NOMO-1 treated with DMSO at 0.1 percent for 48 hours (cell line): ENCODE measurements at regions not wholly inside any gene's neighbourhood (a gene's known extent, or its start where the extent isn't known, plus 50 kb on each side); places are given as distances from the start of the nearest gene placed in this dataset.
"Not testable (repeated sequence)": the region's sequence is repeated elsewhere in the genome, so short reads cannot be mapped to it uniquely, and the experiment has no call there.

Source experiments
- DNase-seq: peaks from one replicate; lab custom pipeline; 2025; ENCODE audit not compliant: unreplicated experiment; lab: John Stamatoyannopoulos, UW

DNA sequence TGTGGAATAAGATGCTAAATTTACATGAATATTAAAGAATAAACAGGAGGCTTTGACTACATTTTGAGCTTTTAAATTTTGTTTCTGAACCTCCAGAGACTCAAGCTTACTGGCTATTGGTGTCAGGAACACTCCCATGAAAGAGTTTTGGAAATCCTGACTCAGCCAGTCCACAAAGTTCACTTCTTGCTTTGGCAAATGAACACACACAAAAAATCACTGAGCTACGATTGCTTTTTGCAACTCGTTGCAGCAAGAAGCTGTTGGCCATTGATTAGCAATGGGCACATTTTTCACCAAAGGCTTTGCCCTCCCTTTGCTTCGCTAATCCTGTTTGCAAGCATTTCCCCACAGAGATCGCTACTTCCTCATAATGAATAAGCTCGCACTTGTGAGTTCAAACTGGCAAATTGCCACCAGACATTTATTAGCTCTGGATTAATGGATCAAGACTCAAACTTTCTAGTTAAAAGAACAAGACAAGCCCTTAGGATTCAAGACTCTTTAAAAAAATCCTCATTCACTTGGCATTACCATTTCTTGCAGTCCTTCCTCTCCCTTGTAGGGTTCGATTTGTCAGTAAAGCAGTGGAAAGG, 343.2 kb upstream of the ONECUT1 start:
- DNase-seq, result no peak

DNA sequence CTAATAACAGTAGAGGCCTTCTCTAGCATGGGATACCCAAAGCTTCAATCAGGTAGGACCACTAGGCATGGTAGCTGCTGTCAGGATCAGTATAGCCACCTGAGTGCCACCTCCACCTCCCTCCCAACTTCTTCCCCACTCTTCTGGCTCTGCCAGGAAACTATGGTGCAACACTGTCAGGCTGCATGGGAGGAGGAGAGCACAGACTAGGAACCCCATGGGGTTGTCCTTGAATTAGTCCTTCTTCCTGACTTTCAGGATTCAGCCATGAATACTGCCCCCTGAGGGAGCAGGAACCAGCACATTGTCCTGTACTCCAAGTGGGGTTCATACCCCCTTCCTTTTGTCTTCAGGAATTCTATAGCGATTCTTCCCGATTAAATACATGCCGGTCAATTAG, 340.8 kb upstream of the ONECUT1 start:
- no peak for DNase-seq

DNA sequence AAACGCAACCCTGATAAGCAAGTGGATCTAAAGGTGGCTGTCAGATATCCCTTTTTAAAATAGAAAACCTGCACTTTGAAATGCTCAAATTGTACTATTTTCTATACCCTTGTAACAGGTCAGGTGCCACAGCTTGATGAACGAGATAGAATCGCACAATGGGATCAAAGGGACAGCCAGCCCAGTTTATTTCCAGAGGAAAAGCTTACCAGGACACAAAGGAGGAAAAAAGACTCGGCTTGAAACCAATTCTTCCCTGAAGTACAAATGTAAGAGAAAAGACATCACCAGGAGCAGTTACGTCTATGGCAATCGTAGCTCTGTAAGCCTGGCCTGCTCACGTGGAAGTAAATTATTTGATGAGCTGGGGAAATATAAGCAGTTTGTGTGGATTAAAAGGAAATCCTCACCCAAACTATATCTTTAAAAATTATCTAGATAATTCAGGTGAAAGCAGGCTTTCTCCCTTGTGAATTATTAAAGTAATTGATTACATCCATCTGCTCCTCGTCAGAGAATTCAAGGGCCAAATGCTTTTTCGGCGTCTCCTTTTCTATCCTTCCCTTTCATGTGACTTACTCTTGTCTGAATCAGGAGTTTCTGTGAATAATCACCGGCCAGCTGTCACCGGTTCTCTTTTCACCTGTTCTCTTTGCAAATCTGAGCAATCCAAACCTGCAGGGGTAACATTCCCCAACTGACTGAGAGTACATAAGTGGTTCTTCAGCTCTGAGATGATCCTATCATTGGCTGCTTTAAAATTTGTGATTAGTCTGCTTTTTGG, 339.2 kb upstream of the ONECUT1 start:
- DNase-seq, result no peak

DNA sequence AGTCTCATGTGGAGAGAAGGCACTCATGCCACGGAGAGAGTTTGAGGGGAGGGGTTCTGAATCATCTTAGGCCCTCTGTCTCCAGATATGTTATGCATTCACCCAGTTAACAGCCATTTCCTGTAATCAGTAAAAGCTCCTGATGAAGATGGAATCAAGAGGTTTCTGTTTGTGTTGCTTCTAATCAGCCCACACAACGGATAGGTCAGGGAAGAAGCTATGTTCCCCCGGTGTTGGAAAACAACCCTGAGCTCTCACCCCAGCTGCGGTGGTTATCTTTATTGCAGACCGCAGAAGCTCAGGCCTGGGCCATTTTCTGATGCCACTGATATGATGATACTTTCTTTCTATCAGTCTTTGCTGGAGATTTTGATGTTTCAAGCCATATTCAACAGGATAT, 338.5 kb upstream of the ONECUT1 start:
- DNase-seq, result no peak

DNA sequence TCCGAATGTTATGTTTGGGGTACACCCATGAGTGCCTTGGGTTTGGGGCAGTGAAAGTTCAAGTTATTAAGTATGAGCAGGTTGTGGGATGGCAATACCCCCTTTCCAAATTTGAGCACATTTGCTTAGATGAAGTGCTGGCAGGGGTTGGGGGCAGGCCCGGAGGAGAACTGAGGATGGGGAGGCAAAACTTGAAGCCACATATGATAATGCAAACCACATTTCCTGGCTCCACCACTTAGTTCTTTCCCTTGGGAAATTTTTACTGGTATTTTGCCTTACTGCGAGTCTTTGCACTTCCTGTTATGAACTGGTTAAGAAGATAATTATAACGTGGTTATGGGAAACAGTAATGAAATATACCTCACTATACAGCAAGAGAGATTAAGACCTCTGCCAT, 336.0 kb upstream of the ONECUT1 start:
- DNase-seq, result no peak

DNA sequence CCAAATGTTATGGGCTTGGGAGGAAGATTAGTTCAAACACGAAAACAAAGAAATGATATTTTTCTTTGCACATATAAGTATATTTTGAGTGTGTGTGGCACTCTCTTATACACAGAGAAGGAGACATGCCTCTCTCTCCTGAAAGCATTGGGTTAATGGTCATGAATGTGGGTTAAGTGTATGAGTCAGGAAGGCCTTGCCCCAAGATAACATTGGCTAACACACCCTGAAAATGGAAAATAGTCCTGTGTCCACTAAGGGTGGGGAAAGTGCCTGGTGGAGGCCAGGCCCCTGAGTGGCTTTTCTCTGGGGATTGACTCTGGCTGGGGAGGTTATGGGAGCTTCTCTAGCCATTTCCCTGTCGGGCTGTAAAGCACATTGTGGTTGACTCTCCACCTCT, 332.7 kb upstream of the ONECUT1 start:
- no peak for DNase-seq

DNA sequence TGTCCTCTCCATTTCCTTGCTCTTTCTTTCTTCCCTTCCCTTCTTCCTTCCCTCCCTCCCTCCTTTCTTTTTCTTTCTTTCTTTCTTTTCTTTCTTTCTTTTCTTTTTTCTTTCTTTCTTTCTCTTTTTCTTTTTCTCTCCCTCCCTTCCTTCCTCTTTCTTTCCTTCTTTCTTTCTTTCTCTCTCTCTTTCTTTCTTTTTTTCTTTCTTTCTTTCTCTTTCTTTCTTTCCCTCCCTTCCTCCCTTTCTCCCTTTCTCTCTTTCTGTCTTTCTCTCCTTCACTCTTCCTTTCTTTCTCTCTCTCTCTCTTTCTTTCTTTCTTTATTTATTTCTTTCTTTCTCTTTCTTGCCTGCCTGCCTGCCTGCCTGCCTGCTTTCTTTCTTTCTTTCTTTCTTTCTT, 326.8 kb upstream of the ONECUT1 start:
- not testable (repeated sequence) for DNase-seq

DNA sequence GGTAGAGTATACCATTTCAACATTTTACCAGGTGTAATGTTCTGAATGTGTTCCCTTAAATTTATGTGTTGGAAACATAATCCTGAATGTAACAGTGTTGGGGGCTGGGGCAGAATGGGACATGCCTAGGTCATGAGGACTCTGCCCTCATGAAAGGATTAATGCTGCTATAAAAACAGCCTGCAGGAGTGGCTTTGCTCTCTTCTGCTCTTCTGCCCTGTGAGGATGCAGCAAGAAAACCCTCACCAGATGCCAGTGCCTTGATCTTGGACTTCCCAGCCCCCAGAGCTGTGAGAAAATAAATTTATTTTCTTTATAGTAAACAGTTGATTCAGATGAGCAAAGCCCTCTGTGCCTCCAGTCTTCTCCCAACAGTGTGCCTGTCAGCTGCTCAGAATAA, 326.0 kb upstream of the ONECUT1 start:
- DNase-seq, result no peak

DNA sequence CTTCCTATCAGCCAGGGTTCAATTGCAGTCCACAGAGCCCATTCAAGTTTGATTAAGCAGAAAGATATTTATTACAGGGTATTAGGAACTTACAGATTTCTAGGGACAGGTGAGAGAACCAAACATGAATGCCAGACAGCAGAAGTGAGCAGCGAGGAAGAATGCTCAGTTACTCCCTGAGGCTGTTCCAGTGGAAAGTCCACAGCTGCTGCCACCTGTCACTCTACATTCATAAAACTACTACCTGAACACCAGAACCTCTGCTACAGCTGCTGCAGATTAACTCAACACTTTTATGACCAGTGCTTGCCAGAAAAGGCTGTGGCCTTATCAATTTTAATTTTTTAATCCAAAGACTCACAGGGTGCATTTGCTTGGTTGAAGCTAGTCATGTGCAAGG, 325.4 kb upstream of the ONECUT1 start:
- DNase-seq, result no peak

DNA sequence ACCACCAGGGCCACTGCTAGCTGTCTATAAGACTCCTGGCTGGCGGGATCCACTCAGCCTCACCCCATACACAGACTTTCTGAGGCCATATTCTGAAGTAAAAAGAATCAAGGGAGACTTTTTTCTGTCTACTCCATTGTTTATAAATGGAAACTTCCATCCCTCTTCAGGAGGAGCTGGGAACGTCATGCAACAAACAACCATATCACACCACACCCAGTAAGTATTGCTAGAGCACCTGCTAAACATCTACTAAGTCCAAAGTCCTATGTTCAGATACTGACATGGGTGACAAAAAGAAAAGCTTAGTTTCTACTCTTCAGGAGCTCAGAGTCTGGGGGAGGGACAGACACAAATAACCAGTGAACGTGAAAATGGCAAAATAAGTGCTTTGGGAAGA, 324.8 kb upstream of the ONECUT1 start:
- no peak for DNase-seq

DNA sequence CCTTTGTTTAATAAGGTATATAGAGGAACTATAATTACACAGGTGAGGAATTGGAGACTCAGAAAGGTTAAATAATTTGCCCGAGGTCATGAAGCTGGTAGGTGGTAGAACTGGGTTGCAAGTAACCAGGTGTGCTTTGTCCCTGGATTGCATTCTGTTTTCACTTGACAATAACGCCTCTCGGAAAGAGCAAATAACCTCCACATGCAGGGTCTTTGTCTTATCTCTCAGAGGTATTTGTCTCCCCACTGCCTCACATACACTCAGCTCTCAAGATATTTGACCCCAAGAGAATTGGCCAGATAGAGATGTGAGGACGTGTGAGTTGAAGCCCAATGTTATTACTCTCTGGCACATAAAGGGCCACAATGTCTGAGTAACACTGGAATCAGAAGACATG, 320.9 kb upstream of the ONECUT1 start:
- no peak for DNase-seq

DNA sequence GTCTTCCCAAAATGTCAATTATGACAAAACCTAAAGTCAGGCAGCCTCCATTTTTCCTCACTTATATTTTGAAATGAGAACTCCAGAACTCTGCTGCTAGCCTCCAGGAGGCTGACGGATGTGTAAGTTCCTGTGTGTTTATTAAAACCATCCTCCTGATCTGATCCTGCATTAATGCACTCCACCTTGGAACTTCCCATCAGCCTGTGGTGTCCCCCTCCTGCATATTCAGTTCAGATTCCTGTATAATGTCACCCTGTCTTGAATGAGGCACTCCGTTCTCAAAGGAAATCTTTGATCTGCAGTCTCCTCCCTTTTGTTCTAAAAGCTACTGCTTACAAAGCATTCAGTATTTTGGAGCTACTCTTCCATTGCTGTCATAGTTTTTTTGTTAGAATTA, 318.2 kb upstream of the ONECUT1 start:
- no peak for DNase-seq

DNA sequence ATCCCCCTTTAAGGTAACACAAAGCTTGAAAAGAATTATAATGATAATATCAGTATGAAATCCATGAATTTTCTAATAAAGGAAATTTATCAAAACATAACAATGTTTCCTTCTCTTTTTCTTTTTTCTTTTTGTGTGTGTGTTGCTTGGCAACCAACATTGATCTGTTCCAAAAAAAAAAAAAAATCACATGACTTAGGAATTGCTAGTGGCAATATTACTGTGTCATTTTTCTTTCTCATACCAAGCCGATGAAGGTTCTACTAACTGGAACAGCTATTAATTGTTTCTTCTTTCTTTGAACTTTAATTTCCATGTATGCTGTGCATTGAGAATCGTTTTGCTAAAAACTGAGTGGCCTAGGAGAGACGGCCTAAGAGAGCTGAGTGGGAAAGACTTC, 317.7 kb upstream of the ONECUT1 start:
- no peak for DNase-seq

DNA sequence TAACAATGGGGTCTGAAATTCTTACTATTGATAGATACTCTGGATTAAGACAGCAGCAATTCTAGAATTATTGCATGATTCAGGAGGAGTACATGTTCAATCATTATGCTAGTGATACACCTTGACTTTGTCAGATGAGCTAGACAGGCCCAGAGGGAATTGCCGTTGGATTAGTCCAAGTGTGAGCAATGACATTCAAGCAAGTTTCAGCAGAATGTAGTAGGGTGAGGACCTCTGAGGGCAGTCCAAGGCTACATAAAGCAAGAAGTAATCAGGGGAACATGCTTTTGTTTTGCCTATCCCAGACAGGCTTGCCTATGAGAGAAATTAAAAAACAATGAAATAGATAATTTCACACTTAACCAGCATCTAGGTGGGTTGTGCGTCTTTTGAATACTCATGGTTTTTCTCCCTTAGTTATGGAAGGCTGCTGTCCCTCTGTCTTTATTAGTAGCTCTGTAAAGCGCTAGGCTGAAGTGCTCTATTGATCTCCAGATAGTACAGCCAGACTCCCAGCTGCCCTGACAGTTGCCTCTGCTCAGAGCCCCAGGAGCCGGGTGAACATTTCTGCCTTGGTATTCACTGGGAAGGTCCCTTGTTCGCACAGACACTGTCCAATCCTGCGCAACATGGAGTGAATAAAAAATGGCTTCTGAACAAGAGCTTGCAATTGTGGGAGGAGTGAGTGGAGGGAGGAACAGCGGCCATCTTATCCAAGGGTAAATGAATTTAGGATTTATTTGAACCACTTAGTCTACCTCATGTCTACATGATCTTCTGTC, 316.6 kb upstream of the ONECUT1 start:
- no peak for DNase-seq

DNA sequence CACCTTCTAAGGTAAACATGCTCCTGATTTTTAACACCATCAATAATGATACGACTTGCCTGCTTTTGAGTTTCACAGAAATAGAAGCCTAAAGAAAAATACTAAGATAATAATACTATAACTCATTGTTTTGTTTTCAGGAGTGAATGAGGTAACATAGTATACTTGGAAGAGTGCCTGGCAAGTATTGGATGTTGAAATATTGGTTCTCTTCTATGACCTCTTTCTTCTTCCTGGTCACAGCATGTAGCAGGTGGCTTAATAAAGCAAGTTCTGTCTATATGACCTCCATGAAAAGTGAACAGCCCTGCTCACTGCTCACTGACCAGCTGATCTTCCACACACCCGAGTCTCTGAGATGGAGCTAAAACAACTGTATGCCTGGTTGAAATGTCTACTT, 312.3 kb upstream of the ONECUT1 start:
- no peak for DNase-seq

DNA sequence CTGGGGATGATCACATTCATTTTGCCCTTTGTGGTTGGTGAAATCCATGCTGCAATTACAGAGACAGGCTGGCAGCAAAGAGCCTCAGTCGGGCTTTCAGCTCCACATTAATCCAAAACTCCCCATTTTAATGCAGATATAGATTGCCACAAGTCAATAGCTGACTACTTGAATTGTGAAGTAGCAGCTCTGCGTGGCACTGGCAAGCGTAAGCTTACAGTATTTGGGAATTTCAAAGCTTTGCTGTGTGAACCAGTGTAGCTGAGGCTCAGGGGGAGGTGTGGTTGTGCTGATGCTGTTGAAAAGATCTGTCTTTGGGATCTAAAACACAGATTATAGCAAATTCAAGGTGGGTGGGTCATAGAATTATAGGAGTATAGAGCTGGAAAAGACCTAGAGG, 290.3 kb upstream of the ONECUT1 start:
- DNase-seq, result no peak

DNA sequence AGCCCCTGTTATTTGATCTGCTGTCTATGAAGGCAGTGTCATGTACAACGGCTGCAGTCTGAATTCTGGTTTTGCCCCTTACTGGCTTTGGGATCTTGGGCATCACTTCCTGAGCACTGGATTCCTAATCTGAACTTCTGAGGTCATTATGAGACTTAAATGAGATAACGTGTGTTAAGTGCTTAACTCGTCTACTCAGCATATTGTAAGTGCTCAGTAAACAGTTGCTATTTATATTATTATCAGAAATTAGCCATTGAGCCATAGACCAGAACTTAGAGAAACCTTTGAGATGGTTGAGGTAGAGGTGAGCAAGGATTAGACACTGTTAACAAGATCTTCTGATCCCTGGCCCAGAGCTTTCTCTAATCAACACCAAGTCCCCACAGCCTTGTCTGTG, 284.1 kb upstream of the ONECUT1 start:
- DNase-seq, result no peak

DNA sequence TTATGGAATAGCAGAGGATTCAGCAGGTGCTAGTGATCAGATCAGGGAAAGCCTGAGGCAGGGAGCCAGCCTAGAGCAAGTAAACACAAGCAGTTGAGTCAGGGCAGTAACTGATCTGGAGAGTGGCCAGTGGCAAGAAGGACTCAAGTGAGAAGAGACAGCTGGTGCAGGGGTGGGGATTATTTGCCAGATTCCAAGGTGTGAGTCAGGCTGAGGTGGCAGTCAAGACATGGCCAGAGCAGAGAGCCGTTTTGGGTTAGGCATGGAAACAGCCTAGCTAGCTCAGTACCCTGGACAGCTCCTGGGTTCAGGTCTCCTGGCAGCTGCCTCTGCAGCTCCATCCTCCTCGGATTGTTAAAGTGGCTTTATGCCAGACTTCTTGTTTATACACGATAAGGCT, 281.9 kb upstream of the ONECUT1 start:
- no peak for DNase-seq

DNA sequence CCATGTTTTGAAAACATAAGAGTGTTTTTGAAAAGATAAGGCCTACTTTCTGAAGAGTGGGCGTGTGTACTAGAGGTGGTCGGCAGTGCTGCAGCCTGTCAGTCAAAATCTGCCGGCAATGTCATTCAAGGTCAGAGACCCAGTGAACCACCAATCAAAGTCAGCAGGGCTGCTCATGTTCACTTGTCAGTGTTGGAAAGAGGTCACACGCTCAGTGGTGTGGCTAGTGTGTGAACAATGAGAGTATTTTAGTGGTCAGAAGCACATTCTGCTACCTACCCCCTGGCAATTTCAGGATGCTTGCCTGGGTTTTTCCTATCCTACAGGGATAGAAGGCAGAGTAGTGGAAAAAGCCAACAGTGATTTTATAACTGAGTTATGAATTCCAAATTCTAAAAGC, 278.5 kb upstream of the ONECUT1 start:
- DNase-seq, result no peak

DNA sequence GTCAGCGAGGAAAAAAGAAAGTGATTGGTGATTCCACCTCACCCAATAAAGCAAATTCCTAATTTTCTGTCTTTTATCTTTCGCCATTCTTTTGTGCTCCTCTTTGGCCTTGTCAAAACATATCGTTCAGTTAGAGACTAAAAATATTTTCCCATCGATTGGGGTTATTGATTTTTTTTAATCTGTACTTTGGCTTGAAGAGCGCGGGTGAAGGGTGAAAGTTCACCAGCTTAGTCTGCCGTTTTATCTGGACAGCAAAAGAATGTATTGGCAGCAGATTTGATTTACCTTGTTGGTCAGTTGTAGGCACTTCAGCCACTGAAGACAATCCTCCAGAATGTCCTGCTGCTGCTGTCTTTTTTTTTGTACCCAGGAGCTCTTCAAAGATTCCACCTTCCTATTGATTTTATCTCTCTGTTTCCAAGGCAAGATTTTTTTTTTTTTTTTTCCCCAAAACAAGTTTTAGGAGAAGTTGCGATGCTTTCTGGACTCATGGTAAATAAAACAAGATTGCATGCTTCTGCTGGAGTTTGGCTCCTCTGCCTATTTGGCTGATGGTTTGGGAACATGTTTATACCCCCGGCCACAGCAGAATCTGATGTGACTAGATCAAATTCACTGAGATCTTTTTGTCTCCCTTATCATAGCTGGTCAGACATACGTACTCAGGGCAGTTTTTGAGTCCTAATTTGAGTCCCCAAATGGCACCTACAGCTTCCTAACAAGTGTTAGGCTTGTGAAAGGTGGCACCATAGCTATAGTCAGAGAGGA, 269.3 kb upstream of the ONECUT1 start:
- no peak for DNase-seq

DNA sequence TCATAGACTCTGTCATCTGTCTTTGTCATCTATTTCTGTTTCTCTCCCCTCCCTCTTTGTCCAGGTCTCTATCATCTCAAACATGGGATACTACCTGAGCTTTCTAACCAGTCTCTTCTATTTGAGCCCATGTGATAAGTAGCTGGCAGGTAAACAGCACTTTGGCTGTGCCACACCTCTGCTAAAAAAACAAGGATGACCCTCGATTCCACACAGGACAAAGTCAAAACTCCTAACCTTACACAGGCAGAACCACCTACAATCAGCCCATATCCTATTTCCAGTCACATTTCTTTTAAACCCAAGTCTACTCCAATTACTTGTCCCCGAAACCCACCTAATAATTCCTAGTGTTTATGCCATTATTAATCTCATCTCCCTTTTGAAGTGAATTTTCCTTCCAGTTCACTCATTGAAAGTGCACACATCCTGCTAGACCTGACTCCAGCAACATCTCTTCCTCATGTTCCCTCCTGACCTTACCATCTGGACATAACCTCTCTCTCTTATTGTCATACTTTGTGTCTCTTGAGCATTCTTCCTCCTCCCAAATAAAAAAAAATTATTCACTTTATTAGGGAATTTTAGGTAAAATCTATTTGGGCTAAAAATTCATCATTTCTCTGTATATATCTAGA, 256.1 kb upstream of the ONECUT1 start:
- DNase-seq, result no peak
